Omental fat pad (tissue), 3 donors: ENCODE measurements at regions not wholly inside any gene's neighbourhood (a gene's known extent, or its start where the extent isn't known, plus 50 kb on each side); places are given as distances from the start of the nearest gene placed in this dataset.
"Not testable (repeated sequence)": the region's sequence is repeated elsewhere in the genome, so short reads cannot be mapped to it uniquely, and the experiment has no call there.

Source experiments
- ATAC-seq: fragments of 150-250 bp; one replicate; pipeline ENCODE4 v1.9.1; 2016; ENCODE audit warnings: mild to moderate bottlenecking, moderate library complexity; ENCODE audit not compliant: low FRiP score
- DNase-seq: peaks from one replicate; pipeline ENCODE4 v3.0.0-alpha.2; 2019; ENCODE audit warnings: low spot score
- CTCF ChIP-seq, 3 donors: fragments of 450-650 bp; IDR thresholded peaks; one replicate each; pipeline ENCODE4 v1.5.1; 2016 to 2017; ENCODE audit warnings: antibody characterized with exemption in 3 of 3, mild to moderate bottlenecking in 3 of 3, moderate library complexity in 2 of 3

GRCh38 chr13:52324831-52325230 lies 81.1 kb downstream of the THSD1 start:
- not testable (repeated sequence) for DNase-seq, ATAC-seq

- TF ChIP-seq CTCF (IDR thresholded peaks at IDR 0.05) = no peak
- ATAC-seq = no peak
- DNase-seq = no peak
Observed at GRCh38 chr13:52319876-52320275, 86.1 kb downstream of the THSD1 start.

GRCh38 chr13:52309833-52310232 lies 96.1 kb downstream of the THSD1 start:
- ATAC-seq, DNase-seq: not testable (repeated sequence)

GRCh38 chr13:52306336-52306735 lies 99.6 kb downstream of the THSD1 start:
- DNase-seq, ATAC-seq: not testable (repeated sequence)

- DNase-seq, ATAC-seq: not testable (repeated sequence)
Observed at GRCh38 chr13:52303098-52303497, 102.9 kb downstream of the THSD1 start.

GRCh38 chr13:52302688-52303087 lies 103.3 kb downstream of the THSD1 start:
- not testable (repeated sequence) for ATAC-seq, DNase-seq

GRCh38 chr13:52301810-52302400 lies 104.1 kb downstream of the THSD1 start:
- DNase-seq, ATAC-seq: not testable (repeated sequence)

- not testable (repeated sequence) for ATAC-seq, DNase-seq
Observed at GRCh38 chr13:52298079-52298661, 107.8 kb downstream of the THSD1 start.

GRCh38 chr13:52288891-52289290 lies 117.1 kb downstream of the THSD1 start:
- not testable (repeated sequence) for ATAC-seq

GRCh38 chr13:52281387-52281786 lies 122.0 kb upstream of the NEK3 start:
- not testable (repeated sequence) for DNase-seq, ATAC-seq

More at GRCh38 chr13:52288891-52289290, 117.1 kb downstream of the THSD1 start:
- not testable (repeated sequence) for DNase-seq

GRCh38 chr13:52279408-52279807 lies 120.0 kb upstream of the NEK3 start:
- DNase-seq, ATAC-seq: not testable (repeated sequence)

GRCh38 chr13:52254299-52254698 lies 94.9 kb upstream of the NEK3 start:
- not testable (repeated sequence) for DNase-seq

GRCh38 chr13:52240752-52241151 lies 81.4 kb upstream of the NEK3 start:
- DNase-seq, ATAC-seq: not testable (repeated sequence)

More at GRCh38 chr13:52254299-52254698, 94.9 kb upstream of the NEK3 start:
- ATAC-seq = not testable (repeated sequence)

GRCh38 chr13:52235900-52236595 lies 76.7 kb upstream of the NEK3 start:
- DNase-seq = not testable (repeated sequence)

GRCh38 chr13:52234928-52235327 lies 75.5 kb upstream of the NEK3 start:
- not testable (repeated sequence) for DNase-seq, ATAC-seq

More at GRCh38 chr13:52235900-52236595, 76.7 kb upstream of the NEK3 start:
- ATAC-seq = peak; percentile 99

GRCh38 chr13:52223063-52223462 lies 63.7 kb upstream of the NEK3 start:
- ATAC-seq, DNase-seq: not testable (repeated sequence)

- ATAC-seq, DNase-seq: not testable (repeated sequence)
Observed at GRCh38 chr13:52213920-52214319, 54.5 kb upstream of the NEK3 start.

- not testable (repeated sequence) for DNase-seq, ATAC-seq
Observed at GRCh38 chr13:52212886-52213285, 53.5 kb upstream of the NEK3 start.

GRCh38 chr13:52211416-52211776 lies 52.0 kb upstream of the NEK3 start:
- not testable (repeated sequence) for ATAC-seq, DNase-seq
